Natural killer cell (primary cell): ENCODE measurements at regions not wholly inside any gene's neighbourhood (a gene's known extent, or its start where the extent isn't known, plus 50 kb on each side); places are given as distances from the start of the nearest gene placed in this dataset.
A peak's percentile ranks its signal among the peaks of the same experiment; 100 is the strongest.

Source experiments
- ATAC-seq, 3 donors: fragments of 150-1000 bp in 2 of 3; fragments of 200-7000 bp in 1 of 3; cut with Tn5 transposase; 1 replicate in 1 of 3; 2 replicates in 2 of 3; pipeline ENCODE4 v1.10.0; 2021; ENCODE audit warnings: mild to moderate bottlenecking in 2 of 3, moderate library complexity in 2 of 3
- DNase-seq, 2 donors: peaks; one replicate each; pipeline versions ENCODE4 v3.0.0 to v3.0.0-alpha.2; 2013 to 2021; ENCODE audit warnings: mixed read lengths in 1 of 2
- H3K27ac ChIP-seq: one replicate; pipeline ENCODE4 v1.5.1; 2013; ENCODE audit warnings: mild to moderate bottlenecking, low read length
- H3K27me3 ChIP-seq: one replicate; pipeline ENCODE4 v1.6.1; 2013; ENCODE audit warnings: low read length; ENCODE audit not compliant: control insufficient read depth, insufficient read depth
- H3K36me3 ChIP-seq: one replicate; pipeline ENCODE4 v1.6.1; 2013; ENCODE audit warnings: low read length; ENCODE audit not compliant: control insufficient read depth, insufficient read depth
- H3K4me1 ChIP-seq: one replicate; pipeline ENCODE4 v1.6.1; 2013; ENCODE audit warnings: low read length; ENCODE audit not compliant: control insufficient read depth, insufficient read depth
- H3K4me3 ChIP-seq: one replicate; pipeline ENCODE4 v1.5.1; 2013; ENCODE audit warnings: low read length
- H3K9me3 ChIP-seq: one replicate; pipeline ENCODE4 v1.6.1; 2013; ENCODE audit warnings: low read length; ENCODE audit not compliant: control insufficient read depth, insufficient read depth
- H3K27ac Mint-ChIP-seq, 2 donors: one replicate each; pipeline ENCODE4 v1.8.0; 2022; ENCODE audit warnings: mild to moderate bottlenecking in 2 of 2, mixed read lengths in 2 of 2, moderate library complexity in 1 of 2
- H3K27me3 Mint-ChIP-seq, 2 donors: one replicate each; pipeline ENCODE4 v1.8.0; 2022; ENCODE audit warnings: low read depth in 2 of 2, mixed read lengths in 2 of 2
- H3K36me3 Mint-ChIP-seq: one replicate; pipeline ENCODE4 v1.8.0; 2022; ENCODE audit warnings: mixed read lengths
- H3K4me1 Mint-ChIP-seq, 2 donors: one replicate each; pipeline ENCODE4 v1.8.0; 2022; ENCODE audit warnings: mixed read lengths in 2 of 2
- H3K4me3 Mint-ChIP-seq: one replicate; pipeline ENCODE4 v1.8.0; 2022; ENCODE audit warnings: mild to moderate bottlenecking, moderate library complexity, mixed read lengths
- H3K9me3 Mint-ChIP-seq, 2 donors: one replicate each; pipeline ENCODE4 v1.8.0; 2022; ENCODE audit warnings: mixed read lengths in 2 of 2
- CTCF ChIP-seq: fragments of 200-600 bp; IDR thresholded peaks from one replicate; pipeline ENCODE4 v1.8.0; 2022; ENCODE audit warnings: antibody characterized with exemption
- WGBS: methylation state at CpG from one replicate; pipeline ENCODE4 v1.1.7; 2013; ENCODE audit warnings: missing lambda C conversion rate; ENCODE audit not compliant: insufficient coverage; 5-methylcytosine and 5-hydroxymethylcytosine counted together
- intact Hi-C: fragments of 100-400 bp; cut with micrococcal nuclease; formaldehyde crosslinking; loops from one replicate; pipeline ENCODE4 v1.14.2; 2022

GRCh38 chrX:1012678-1013300, 199.7 kb downstream of the CRLF2 start:
- no peaks in the 10 kb centered on the region for H3K36me3 ChIP-seq
- Mint-ChIP-seq H3K27me3 (no peaks in the 10 kb centered on the region), H3K27ac (no peak overlapping the region), H3K4me1 (no peaks in the 10 kb centered on the region), H3K36me3 (no peaks in the 10 kb centered on the region), H3K9me3 (no peaks in the 10 kb centered on the region), H3K4me3 (no peak overlapping the region)
- DNase-seq (no peak), ATAC-seq (no peak)
- H3K4me1 ChIP-seq = no peaks in the 10 kb centered on the region
- no peaks in the 10 kb centered on the region for H3K9me3 ChIP-seq
- H3K4me3 ChIP-seq = no peak overlapping the region
- intact Hi-C loops = no loop called here
- no peak overlapping the region for H3K27ac ChIP-seq
- no peak for TF ChIP-seq CTCF
- WGBS = 89% methylated on average over 15 of the region's 16 CpGs
- H3K27me3 ChIP-seq = no peaks in the 10 kb centered on the region

- ATAC-seq = peak in 1 of 3 donors; percentile 29
- H3K27ac Mint-ChIP-seq = no peak overlapping the region
- Histone ChIP-seq H3K27me3 (no peaks in the 10 kb centered on the region), H3K9me3 (no peaks in the 10 kb centered on the region), H3K36me3 (no peaks in the 10 kb centered on the region), H3K4me3 (no peak overlapping the region), H3K4me1 (no peaks in the 10 kb centered on the region), H3K27ac (no peak overlapping the region)
- no peak for DNase-seq
- WGBS = 99% methylated on average over 7 of the region's 12 CpGs
- no peak for TF ChIP-seq CTCF
- H3K4me3 Mint-ChIP-seq = no peak overlapping the region
- no peaks in the 10 kb centered on the region for H3K4me1 Mint-ChIP-seq
- intact Hi-C loops = no loop called here
- H3K9me3 Mint-ChIP-seq = no peaks in the 10 kb centered on the region
- no peaks in the 10 kb centered on the region for H3K27me3 Mint-ChIP-seq
- H3K36me3 Mint-ChIP-seq = no peaks in the 10 kb centered on the region
Observed at GRCh38 chrX:1011691-1012283, 200.7 kb downstream of the CRLF2 start.

- Histone ChIP-seq H3K27ac (no peak overlapping the region), H3K9me3 (no peaks in the 10 kb centered on the region), H3K27me3 (no peaks in the 10 kb centered on the region), H3K4me3 (no peak overlapping the region), H3K4me1 (no peaks in the 10 kb centered on the region), H3K36me3 (no peaks in the 10 kb centered on the region)
- WGBS = 93% methylated on average over 15 of the region's 15 CpGs
- H3K36me3 Mint-ChIP-seq = no peaks in the 10 kb centered on the region
- H3K9me3 Mint-ChIP-seq = no peaks in the 10 kb centered on the region
- no peak overlapping the region for H3K27ac Mint-ChIP-seq
- no peaks in the 10 kb centered on the region for H3K27me3 Mint-ChIP-seq
- DNase-seq (no peak), ATAC-seq (no peak)
- no peaks in the 10 kb centered on the region for H3K4me1 Mint-ChIP-seq
- H3K4me3 Mint-ChIP-seq = no peak overlapping the region
- TF ChIP-seq CTCF = no peak
- intact Hi-C loops = no loop called here
Observed at GRCh38 chrX:1009771-1010170, 202.7 kb downstream of the CRLF2 start.
